ENCODE measurements at regions not wholly inside any gene's neighbourhood (a gene's known extent, or its start where the extent isn't known, plus 50 kb on each side); places are given as distances from the start of the nearest gene placed in this dataset.

- TF ChIP-seq POLR2A (IDR thresholded peaks at IDR 0.05) (no peak), CTCF (IDR thresholded peaks at IDR 0.05) (no peak)
Measured at GRCh38 chr17:72191921-72192799, 71.3 kb downstream of the SOX9 start.

All from vagina (tissue), 2 donors.